ENCODE measurements at regions not wholly inside any gene's neighbourhood (a gene's known extent, or its start where the extent isn't known, plus 50 kb on each side); places are given as distances from the start of the nearest gene placed in this dataset.

GRCh38 chr11:13118650-13119049 is 109.5 kb downstream of the RASSF10 start:
- no peak for TF ChIP-seq ZFP3 (CRISPR knock-in tag; IDR thresholded peaks at IDR 0.05)
- no peak for TF ChIP-seq ESRRG (CRISPR knock-in tag; IDR thresholded peaks at IDR 0.05)
- TF ChIP-seq POU6F1 (CRISPR knock-in tag; IDR thresholded peaks at IDR 0.05; ENCODE audit: borderline replicate concordance, low read depth) = no peak
- TF ChIP-seq TSHZ2 (CRISPR knock-in tag; IDR thresholded peaks at IDR 0.05) = no peak
- no peak for TF ChIP-seq ZFP30 (CRISPR knock-in tag; IDR thresholded peaks at IDR 0.05)
- TF ChIP-seq PATZ1 (CRISPR knock-in tag; IDR thresholded peaks at IDR 0.05; ENCODE audit: borderline replicate concordance) = no peak
- TF ChIP-seq ZNF70 (CRISPR knock-in tag; IDR thresholded peaks at IDR 0.05) = no peak
- no peak for TF ChIP-seq OSR1 (CRISPR knock-in tag; IDR thresholded peaks at IDR 0.05)
- no peak for TF ChIP-seq CSDC2 (CRISPR knock-in tag; IDR thresholded peaks at IDR 0.05)
- no peak for TF ChIP-seq TCF4 (CRISPR knock-in tag; IDR thresholded peaks at IDR 0.05; ENCODE audit: borderline replicate concordance)
- no peak for TF ChIP-seq ARNTL (CRISPR knock-in tag; IDR thresholded peaks at IDR 0.05; ENCODE audit: borderline replicate concordance, low read depth)
- TF ChIP-seq CREB5 (CRISPR knock-in tag; IDR thresholded peaks at IDR 0.05; ENCODE audit: low read depth) = no peak
- TF ChIP-seq ZNF8 (CRISPR knock-in tag; IDR thresholded peaks at IDR 0.05) = no peak
- no peak for TF ChIP-seq PPARA (CRISPR knock-in tag; IDR thresholded peaks at IDR 0.05; ENCODE audit: borderline replicate concordance)
